ENCODE measurements at regions not wholly inside any gene's neighbourhood (a gene's known extent, or its start where the extent isn't known, plus 50 kb on each side); places are given as distances from the start of the nearest gene placed in this dataset.
"Not testable (repeated sequence)": the region's sequence is repeated elsewhere in the genome, so short reads cannot be mapped to it uniquely, and the experiment has no call there.

- no peak for FAIRE-seq
These were observed 573.7 kb upstream of the ANO3 start for GRCh38 chr11:25758145-25758661.

DNA sequence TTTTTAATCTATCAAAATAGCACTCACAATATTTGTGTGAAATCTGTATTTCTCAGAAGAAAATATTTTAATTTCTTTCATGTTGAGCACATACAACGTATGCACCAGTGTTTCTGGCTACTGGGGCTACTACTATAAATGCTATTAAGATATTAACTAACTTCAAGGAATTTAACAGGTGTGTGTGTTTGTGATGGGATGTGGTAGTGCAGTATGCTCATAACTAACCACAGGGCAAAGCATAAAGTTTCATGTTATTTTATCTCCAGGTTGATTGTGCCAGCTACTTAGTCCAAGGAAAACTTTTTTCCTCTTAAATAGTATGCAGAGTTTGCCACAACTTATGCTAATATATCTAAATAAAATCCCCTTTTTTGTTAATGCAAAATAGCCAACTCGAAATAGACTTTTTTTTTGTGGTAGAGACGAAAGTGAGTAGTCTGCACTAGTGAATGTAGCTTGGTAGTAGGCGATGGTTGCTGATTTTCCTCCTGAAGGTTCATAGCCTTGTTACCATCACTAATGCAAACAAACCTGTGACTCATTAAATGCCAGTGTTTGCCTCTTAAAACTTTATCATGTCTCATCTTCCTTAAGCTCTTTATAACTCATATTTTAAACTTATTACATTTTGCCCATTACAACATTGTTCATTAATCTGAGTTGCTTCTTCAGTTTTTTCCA is 565.5 kb upstream of the ANO3 start:
- TF ChIP-seq POLR2A (IDR thresholded peaks at IDR 0.05; ENCODE audit: low read depth, low read length), result no peak
- no peak for FAIRE-seq

More at GRCh38 chr11:25758145-25758661, 573.7 kb upstream of the ANO3 start:
- no peak for DNase-seq (ENCODE audit: insufficient read length, low spot score)
- no peak for TF ChIP-seq POLR2A (IDR thresholded peaks at IDR 0.05; ENCODE audit: low read depth, low read length)

DNA sequence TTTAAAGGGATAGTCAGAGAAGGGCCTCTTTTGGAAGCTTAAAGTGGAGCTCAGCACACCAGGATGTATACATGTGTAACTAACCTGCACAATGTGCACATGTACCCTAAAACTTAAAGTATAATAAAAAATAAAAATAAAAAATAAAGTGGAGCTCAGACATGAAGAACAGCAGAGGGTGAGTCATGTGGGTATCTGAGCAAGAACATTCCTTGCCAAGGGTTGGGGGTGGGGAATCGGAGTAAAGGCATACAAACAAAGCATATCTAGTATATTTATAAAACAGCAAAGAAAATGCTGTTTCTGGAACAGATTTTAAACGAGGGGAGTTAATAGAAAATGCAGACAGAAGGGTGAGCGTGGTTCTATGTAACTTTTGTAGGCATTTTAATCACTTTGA is 562.6 kb upstream of the ANO3 start:
- TF ChIP-seq POLR2A (IDR thresholded peaks at IDR 0.05; ENCODE audit: low read depth, low read length), result no peak
- FAIRE-seq, result no peak
- no peak for DNase-seq (ENCODE audit: insufficient read length, low spot score)

More for the DNA sequence above, 565.5 kb upstream of the ANO3 start:
- no peak for DNase-seq (ENCODE audit: insufficient read length, low spot score)

- FAIRE-seq (no peak), DNase-seq (ENCODE audit: insufficient read length, low spot score) (no peak)
- TF ChIP-seq POLR2A (IDR thresholded peaks at IDR 0.05; ENCODE audit: low read depth, low read length), result no peak
These were observed 560.3 kb upstream of the ANO3 start for GRCh38 chr11:25771605-25772004.

- peak; percentile 45 for FAIRE-seq
- TF ChIP-seq POLR2A (IDR thresholded peaks at IDR 0.05; ENCODE audit: low read depth, low read length), result no peak
- DNase-seq (ENCODE audit: insufficient read length, low spot score), result no peak
These were observed 556.3 kb upstream of the ANO3 start for GRCh38 chr11:25775603-25776002.

DNA sequence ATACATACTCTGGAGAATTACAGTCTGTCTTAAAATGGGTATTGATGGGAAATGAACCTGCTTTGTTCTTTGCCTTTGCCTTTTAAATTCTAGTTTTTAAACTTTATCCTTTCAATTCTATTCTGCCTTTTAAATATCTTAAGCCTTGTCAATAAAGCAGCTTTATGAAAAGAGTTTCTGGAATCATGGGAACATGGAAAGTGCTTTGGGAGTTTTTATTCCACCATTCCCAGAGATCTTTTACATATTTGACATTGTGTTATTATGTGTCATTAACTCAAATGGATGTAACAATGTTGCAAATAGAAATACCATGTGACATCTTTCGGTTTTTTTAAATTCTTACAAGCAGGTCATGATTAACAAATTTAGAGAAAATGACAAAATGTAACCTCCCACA is 555.7 kb upstream of the ANO3 start:
- TF ChIP-seq POLR2A (IDR thresholded peaks at IDR 0.05; ENCODE audit: low read depth, low read length), result no peak
- FAIRE-seq (no peak), DNase-seq (ENCODE audit: insufficient read length, low spot score) (no peak)

- TF ChIP-seq POLR2A (IDR thresholded peaks at IDR 0.05; ENCODE audit: low read depth, low read length), result no peak
- no peak for DNase-seq (ENCODE audit: insufficient read length, low spot score)
- FAIRE-seq, result no peak
These were observed 554.6 kb upstream of the ANO3 start for GRCh38 chr11:25777343-25777742.

GRCh38 chr11:25779033-25779432 is 552.9 kb upstream of the ANO3 start:
- no peak for FAIRE-seq

DNA sequence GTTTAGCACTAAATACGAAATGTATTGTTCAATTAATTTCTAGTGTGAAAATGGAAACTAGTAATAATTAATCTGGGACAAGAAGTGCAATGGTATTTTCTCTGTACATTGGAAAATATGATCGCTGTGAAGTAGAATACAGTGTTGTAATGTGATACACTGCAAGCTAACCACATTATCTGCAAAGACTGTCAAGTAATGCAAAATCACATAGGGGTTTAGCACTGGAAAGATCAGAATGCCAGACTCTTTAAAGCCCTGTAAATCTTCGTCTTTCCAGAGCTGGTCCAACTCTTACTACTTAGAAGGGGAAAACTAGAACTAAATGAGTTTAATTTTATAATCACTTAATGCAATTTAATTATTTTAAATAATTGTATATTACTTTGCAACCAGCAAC is 544.5 kb upstream of the ANO3 start:
- DNase-seq (ENCODE audit: insufficient read length, low spot score) (no peak), FAIRE-seq (no peak)
- no peak for TF ChIP-seq POLR2A (IDR thresholded peaks at IDR 0.05; ENCODE audit: low read depth, low read length)

More at GRCh38 chr11:25779033-25779432, 552.9 kb upstream of the ANO3 start:
- TF ChIP-seq POLR2A (IDR thresholded peaks at IDR 0.05; ENCODE audit: low read depth, low read length), result no peak
- DNase-seq (ENCODE audit: insufficient read length, low spot score), result no peak

DNA sequence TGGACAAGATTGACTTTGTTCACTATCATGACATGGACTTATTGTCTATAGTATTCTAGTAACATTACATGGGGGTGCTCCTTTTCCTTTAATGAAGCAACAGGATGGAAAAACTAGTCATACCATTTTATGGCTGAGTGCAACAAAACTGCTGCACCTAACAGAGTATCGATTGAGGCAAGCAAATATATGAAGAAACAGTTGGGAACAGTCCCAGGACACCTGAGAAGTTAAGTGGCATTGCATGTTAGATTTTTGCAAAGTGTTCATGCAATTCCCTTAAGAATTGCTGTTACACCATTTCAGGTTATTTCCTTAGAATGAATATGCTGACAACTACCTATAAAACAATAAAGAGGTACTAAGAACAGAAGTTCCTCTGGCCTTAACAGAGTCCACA is 541.5 kb upstream of the ANO3 start:
- no peak for DNase-seq (ENCODE audit: insufficient read length, low spot score)
- FAIRE-seq, result no peak
- no peak for TF ChIP-seq POLR2A (IDR thresholded peaks at IDR 0.05; ENCODE audit: low read depth, low read length)

- FAIRE-seq (no peak), DNase-seq (ENCODE audit: insufficient read length, low spot score) (no peak)
- TF ChIP-seq POLR2A (IDR thresholded peaks at IDR 0.05; ENCODE audit: low read depth, low read length), result no peak
These were observed 538.3 kb upstream of the ANO3 start for GRCh38 chr11:25793637-25794036.

DNA sequence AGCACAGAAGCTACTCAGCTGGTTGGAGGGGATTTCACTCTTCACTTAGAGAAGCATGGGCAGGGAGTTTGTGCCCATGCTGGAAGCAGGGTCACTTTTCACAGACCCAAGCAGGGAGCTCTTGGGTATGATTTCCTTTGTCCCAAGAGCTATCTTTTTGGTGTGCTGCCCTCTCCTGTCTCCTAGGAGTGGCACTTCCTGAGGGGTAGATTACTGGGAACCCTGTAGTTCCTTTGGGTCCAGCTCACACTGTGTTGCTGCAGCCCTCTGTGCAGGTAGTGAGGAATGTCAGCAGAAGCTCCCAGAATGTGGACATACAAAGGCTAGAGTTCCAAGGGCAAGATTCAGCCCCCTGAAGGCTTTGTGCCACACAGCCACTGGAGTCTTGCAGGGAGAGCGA is 537.1 kb upstream of the ANO3 start:
- TF ChIP-seq POLR2A (IDR thresholded peaks at IDR 0.05; ENCODE audit: low read depth, low read length), result no peak
- no peak for DNase-seq (ENCODE audit: insufficient read length, low spot score)
- no peak for FAIRE-seq

DNA sequence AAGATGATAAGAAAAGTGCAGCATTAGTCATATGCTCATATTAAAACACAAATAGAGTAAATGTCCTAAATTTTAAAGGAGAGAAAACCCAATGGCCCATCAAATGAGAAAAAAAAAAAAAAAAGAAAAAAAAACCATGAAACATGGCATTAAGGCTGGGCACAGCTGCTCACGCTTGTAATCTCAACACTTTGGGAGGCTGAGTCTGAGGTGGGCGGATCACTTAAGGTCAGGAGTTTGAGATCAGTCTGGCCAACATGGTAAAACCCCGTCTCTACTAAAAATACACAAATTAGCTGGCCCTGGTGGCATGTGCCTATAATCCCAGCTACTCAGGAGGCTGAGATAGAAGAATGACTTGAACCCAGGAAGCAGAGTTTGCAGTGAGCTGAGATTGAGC is 515.5 kb upstream of the ANO3 start:
- FAIRE-seq (no peak), DNase-seq (ENCODE audit: insufficient read length, low spot score) (no peak)
- no peak for TF ChIP-seq POLR2A (IDR thresholded peaks at IDR 0.05; ENCODE audit: low read depth, low read length)

- DNase-seq (ENCODE audit: insufficient read length, low spot score) (no peak), FAIRE-seq (no peak)
- no peak for TF ChIP-seq POLR2A (IDR thresholded peaks at IDR 0.05; ENCODE audit: low read depth, low read length)
These were observed 507.2 kb upstream of the ANO3 start for GRCh38 chr11:25824688-25825087.

- not testable (repeated sequence) for FAIRE-seq; DNase-seq (ENCODE audit: insufficient read length, low spot score)
These were observed 500.4 kb upstream of the ANO3 start for GRCh38 chr11:25831485-25831884.

Measured in H54 (cell line).